ENCODE measurements at regions not wholly inside any gene's neighbourhood (a gene's known extent, or its start where the extent isn't known, plus 50 kb on each side); places are given as distances from the start of the nearest gene placed in this dataset.

- no peak for TF ChIP-seq EZH2 (IDR thresholded peaks at IDR 0.05)
- TF ChIP-seq POLR2AphosphoS5 (IDR thresholded peaks at IDR 0.05; ENCODE audit: borderline replicate concordance, low read depth, low read length): no peak
Measured at GRCh38 chr4:160217352-160217751, 1114.5 kb downstream of the RAPGEF2 start.
